DND-41 (cell line): ENCODE measurements at regions not wholly inside any gene's neighbourhood (a gene's known extent, or its start where the extent isn't known, plus 50 kb on each side); places are given as distances from the start of the nearest gene placed in this dataset.

Experiments
- ATAC-seq: fragments of 200-7000 bp; cut with Tn5 transposase; 3 replicates; pipeline ENCODE4 v1.9.1; 2021; ENCODE audit warnings: low read depth; ENCODE audit not compliant: insufficient read depth
- DNase-seq: peaks from one replicate; pipeline ENCODE4 v3.0.0-alpha.2; 2020
- H2AFZ ChIP-seq: 2 replicates; pipeline ENCODE4 v1.6.0; 2012; ENCODE audit warnings: low read depth, low read length
- H3K27ac ChIP-seq: 2 replicates; pipeline ENCODE4 v1.5.1; 2012; ENCODE audit warnings: low read length, inconsistent platforms
- H3K27me3 ChIP-seq: fragments of 200-600 bp; sonication (generic); 2 replicates; pipeline ENCODE4 v1.6.0; 2012; ENCODE audit warnings: low read length, mild to moderate bottlenecking, inconsistent platforms; ENCODE audit not compliant: insufficient read depth, poor library complexity
- H3K36me3 ChIP-seq: 2 replicates; pipeline ENCODE4 v1.5.1; 2012; ENCODE audit warnings: low read length, inconsistent platforms; ENCODE audit not compliant: insufficient read depth
- H3K4me1 ChIP-seq: 2 replicates; pipeline ENCODE4 v1.5.1; 2012; ENCODE audit warnings: mild to moderate bottlenecking, low read length; ENCODE audit not compliant: insufficient read depth
- H3K4me2 ChIP-seq: 2 replicates; pipeline ENCODE4 v1.6.0; 2012; ENCODE audit warnings: mild to moderate bottlenecking, moderate library complexity, low read length, inconsistent platforms; ENCODE audit not compliant: insufficient read depth
- H3K4me3 ChIP-seq, 2 experiments: fragments of 200-600 bp in 1 of 2; shearing (Covaris generic) in 1 of 2; 2 replicates each; pipeline ENCODE4 v1.5.1; 2012 to 2016; ENCODE audit warnings: inconsistent platforms in 2 of 2, low read length in 2 of 2, mild to moderate bottlenecking in 2 of 2, low read depth in 1 of 2, moderate library complexity in 1 of 2
- H3K79me2 ChIP-seq: 2 replicates; pipeline ENCODE4 v1.6.0; 2012; ENCODE audit warnings: low read length, inconsistent platforms; ENCODE audit not compliant: insufficient read depth
- H3K9ac ChIP-seq: 2 replicates; pipeline ENCODE4 v1.6.0; 2012; ENCODE audit warnings: low read depth, mild to moderate bottlenecking, inconsistent platforms, low read length, moderate library complexity
- H3K9me3 ChIP-seq: 2 replicates; pipeline ENCODE4 v1.5.1; 2012; ENCODE audit warnings: low read length, moderate library complexity, mild to moderate bottlenecking, inconsistent platforms; ENCODE audit not compliant: insufficient read depth, severe bottlenecking
- H4K20me1 ChIP-seq: 2 replicates; pipeline ENCODE4 v1.6.0; 2012; ENCODE audit warnings: low read length; ENCODE audit not compliant: insufficient read depth
- CTCF ChIP-seq: IDR thresholded peaks from 2 replicates; pipeline ENCODE4 v1.5.1; 2012; ENCODE audit warnings: borderline replicate concordance, low read length, moderate library complexity, mild to moderate bottlenecking; ENCODE audit not compliant: poor library complexity, severe bottlenecking; ENCODE audit errors: extremely low read depth
- EZH2 ChIP-seq: IDR thresholded peaks from 3 replicates; pipeline ENCODE4 v1.6.1; 2012; ENCODE audit warnings: borderline replicate concordance, low read depth, mild to moderate bottlenecking, moderate library complexity, low read length, inconsistent platforms; ENCODE audit not compliant: severe bottlenecking

GRCh38 chr10:83357004-83357403 is 782.3 kb upstream of the GHITM start:
- no peak overlapping the region for H2AFZ ChIP-seq
- no peak for DNase-seq
- no peaks in the 10 kb centered on the region for H3K4me1 ChIP-seq
- no peaks in the 10 kb centered on the region for H3K36me3 ChIP-seq
- no peak overlapping the region for H3K27ac ChIP-seq
- H3K9me3 ChIP-seq: no peaks in the 10 kb centered on the region
- no peaks in the 10 kb centered on the region for H3K79me2 ChIP-seq
- H3K4me2 ChIP-seq: no peak overlapping the region
- no peak overlapping the region for H3K9ac ChIP-seq
- H4K20me1 ChIP-seq: no peaks in the 10 kb centered on the region
- ATAC-seq: no peak
- H3K27me3 ChIP-seq: no peaks in the 10 kb centered on the region
- H3K4me3 ChIP-seq: no peak overlapping the region
- TF ChIP-seq CTCF (no peak), EZH2 (no peak)

- no peak overlapping the region for H3K4me3 ChIP-seq
- ATAC-seq (no peak), DNase-seq (no peak)
- no peak overlapping the region for H3K9ac ChIP-seq
- H4K20me1 ChIP-seq: no peaks in the 10 kb centered on the region
- no peaks in the 10 kb centered on the region for H3K79me2 ChIP-seq
- no peak overlapping the region for H2AFZ ChIP-seq
- H3K36me3 ChIP-seq: no peaks in the 10 kb centered on the region
- H3K27ac ChIP-seq: no peak overlapping the region
- no peak for TF ChIP-seq CTCF
- TF ChIP-seq EZH2: no peak
- H3K4me2 ChIP-seq: no peak overlapping the region
- no peaks in the 10 kb centered on the region for H3K4me1 ChIP-seq
- no peaks in the 10 kb centered on the region for H3K27me3 ChIP-seq
- H3K9me3 ChIP-seq: no peaks in the 10 kb centered on the region
These were observed 781.7 kb upstream of the GHITM start for GRCh38 chr10:83357627-83358026.

- ATAC-seq (no peak), DNase-seq (no peak)
- Histone ChIP-seq H3K4me2 (no peak overlapping the region), H3K9me3 (no peaks in the 10 kb centered on the region), H2AFZ (no peak overlapping the region), H3K4me1 (no peaks in the 10 kb centered on the region), H3K79me2 (no peaks in the 10 kb centered on the region), H3K36me3 (no peaks in the 10 kb centered on the region), H3K27me3 (no peaks in the 10 kb centered on the region), H3K9ac (no peak overlapping the region), H4K20me1 (no peaks in the 10 kb centered on the region), H3K27ac (no peak overlapping the region), H3K4me3 (no peak overlapping the region)
- TF ChIP-seq CTCF: no peak
- no peak for TF ChIP-seq EZH2
These were observed 772.3 kb upstream of the GHITM start for GRCh38 chr10:83367036-83367435.

GRCh38 chr10:83371696-83372490 is 767.4 kb upstream of the GHITM start:
- no peak overlapping the region for H2AFZ ChIP-seq
- H3K9me3 ChIP-seq: no peaks in the 10 kb centered on the region
- ATAC-seq: no peak
- no peaks in the 10 kb centered on the region for H3K79me2 ChIP-seq
- H3K4me1 ChIP-seq: no peaks in the 10 kb centered on the region
- H3K27me3 ChIP-seq: no peaks in the 10 kb centered on the region
- DNase-seq: no peak
- no peak overlapping the region for H3K4me2 ChIP-seq
- H3K9ac ChIP-seq: no peak overlapping the region
- TF ChIP-seq EZH2 (no peak), CTCF (no peak)
- H4K20me1 ChIP-seq: no peaks in the 10 kb centered on the region
- H3K36me3 ChIP-seq: no peaks in the 10 kb centered on the region
- H3K4me3 ChIP-seq: no peak overlapping the region
- H3K27ac ChIP-seq: no peak overlapping the region
